AG04449 (cell line): ENCODE measurements at regions not wholly inside any gene's neighbourhood (a gene's known extent, or its start where the extent isn't known, plus 50 kb on each side); places are given as distances from the start of the nearest gene placed in this dataset.
"Not testable (repeated sequence)": the region's sequence is repeated elsewhere in the genome, so short reads cannot be mapped to it uniquely, and the experiment has no call there.

Experiments
- CTCF ChIA-PET: fragments of 350-600 bp; formaldehyde crosslinking; extraction: SDS; loops from one replicate; lab custom pipeline; 2021; ENCODE audit warnings: antibody characterized with exemption; lab: Yijun Ruan, JAX
- POLR2A ChIA-PET: fragments of 400-600, 350-600 bp; formaldehyde crosslinking; extraction: SDS; loops from one replicate; lab custom pipeline; 2020; ENCODE audit warnings: antibody characterized with exemption, inconsistent platforms; lab: Yijun Ruan, JAX
- DNase-seq: peaks from one replicate; pipeline ENCODE4 v3.0.0-alpha.2; 2010; ENCODE audit warnings: low read depth, low spot score
- H3K4me3 ChIP-seq: 2 replicates; pipeline ENCODE4 v1.5.1; 2011; ENCODE audit warnings: low read depth, mild to moderate bottlenecking, control low read depth, low read length
- CTCF ChIP-seq: IDR thresholded peaks from one replicate; pipeline ENCODE4 v1.5.1; 2011; ENCODE audit warnings: mild to moderate bottlenecking, moderate library complexity, low read length, control low read depth, inconsistent platforms; ENCODE audit not compliant: insufficient read depth; ENCODE audit errors: missing control alignments

- CTCF ChIA-PET, POLR2A ChIA-PET, DNase-seq, H3K4me3 ChIP-seq: not testable (repeated sequence)
These were observed 124.3 kb downstream of the PTCHD1 start for GRCh38 chrX:23458957-23459356.

- H3K4me3 ChIP-seq, result no peak overlapping the region
- POLR2A ChIA-PET, result no interaction called here
- DNase-seq, result no peak
- no peak for TF ChIP-seq CTCF
- CTCF ChIA-PET, result no interaction called here
These were observed 130.6 kb downstream of the PTCHD1 start for GRCh38 chrX:23465105-23465791.

- no peak for DNase-seq
- POLR2A ChIA-PET, result no interaction called here
- H3K4me3 ChIP-seq, result no peak overlapping the region
- TF ChIP-seq CTCF, result no peak
- CTCF ChIA-PET, result no interaction called here
These were observed 131.3 kb downstream of the PTCHD1 start for GRCh38 chrX:23465985-23466384.

GRCh38 chrX:23478056-23478455, 143.4 kb downstream of the PTCHD1 start:
- no peak for TF ChIP-seq CTCF
- CTCF ChIA-PET, result no interaction called here
- DNase-seq, result no peak

GRCh38 chrX:23478561-23478960, 143.9 kb downstream of the PTCHD1 start:
- TF ChIP-seq CTCF, result no peak
- CTCF ChIA-PET, result no interaction called here
- DNase-seq, result no peak
- no peak overlapping the region for H3K4me3 ChIP-seq
- POLR2A ChIA-PET, result no interaction called here

More at GRCh38 chrX:23478056-23478455, 143.4 kb downstream of the PTCHD1 start:
- H3K4me3 ChIP-seq, result no peak overlapping the region
- POLR2A ChIA-PET, result no interaction called here

GRCh38 chrX:23482561-23482960, 147.9 kb downstream of the PTCHD1 start:
- DNase-seq, result no peak
- no peak overlapping the region for H3K4me3 ChIP-seq
- ChIA-PET CTCF (no interaction called here), POLR2A (no interaction called here)
- TF ChIP-seq CTCF, result no peak

- no peak for TF ChIP-seq CTCF
- ChIA-PET CTCF (no interaction called here), POLR2A (no interaction called here)
- no peak for DNase-seq
- H3K4me3 ChIP-seq, result no peak overlapping the region
These were observed 148.7 kb downstream of the PTCHD1 start for GRCh38 chrX:23483396-23483795.
